BE2C (cell line): ENCODE measurements at regions not wholly inside any gene's neighbourhood (a gene's known extent, or its start where the extent isn't known, plus 50 kb on each side); places are given as distances from the start of the nearest gene placed in this dataset.
"Not testable (repeated sequence)": the region's sequence is repeated elsewhere in the genome, so short reads cannot be mapped to it uniquely, and the experiment has no call there.

Experiments used
- DNase-seq: peaks from one replicate; pipeline ENCODE4 v3.0.0-alpha.2; 2020
- H3K27me3 ChIP-seq: fragments of 250-450 bp; sonication (Bioruptor Pico); 2 replicates; pipeline ENCODE4 v1.5.1; 2020; ENCODE audit warnings: mild to moderate bottlenecking
- H3K36me3 ChIP-seq: fragments of 250-450 bp; sonication (Bioruptor Pico); 2 replicates; pipeline ENCODE4 v1.5.1; 2020; ENCODE audit warnings: mild to moderate bottlenecking
- H3K4me1 ChIP-seq: fragments of 250-450 bp; sonication (Bioruptor Pico); 2 replicates; pipeline ENCODE4 v1.5.1; 2020
- H3K4me3 ChIP-seq: 2 replicates; pipeline ENCODE4 v1.5.1; 2011; ENCODE audit warnings: low read depth, low read length
- H3K9me3 ChIP-seq: fragments of 250-450 bp; sonication (Bioruptor Pico); 2 replicates; pipeline ENCODE4 v1.5.1; 2020

DNA sequence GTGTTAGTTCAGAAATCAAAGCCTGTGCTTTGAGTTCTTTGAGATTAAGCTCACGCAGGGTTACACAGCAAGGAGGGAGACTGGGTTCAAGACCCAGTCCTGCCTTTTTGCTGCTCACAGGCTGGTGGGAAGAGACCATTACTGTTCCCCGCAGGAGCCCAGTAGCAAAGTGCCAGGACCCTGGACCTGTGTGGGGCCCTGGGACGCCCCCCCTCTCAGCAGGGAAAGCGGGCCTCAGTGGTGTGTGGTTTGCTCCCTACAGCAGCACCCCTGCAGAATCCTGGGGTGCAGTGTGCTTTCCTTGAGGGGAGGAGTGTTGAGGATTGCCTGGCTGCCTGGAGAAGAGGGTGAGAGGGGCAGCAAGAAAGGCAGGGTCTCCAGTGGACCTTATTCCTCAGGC lies 231.1 kb downstream of the POTEH start:
- not testable (repeated sequence) for H3K4me1 ChIP-seq, H3K27me3 ChIP-seq, H3K9me3 ChIP-seq, H3K4me3 ChIP-seq, H3K36me3 ChIP-seq, DNase-seq

DNA sequence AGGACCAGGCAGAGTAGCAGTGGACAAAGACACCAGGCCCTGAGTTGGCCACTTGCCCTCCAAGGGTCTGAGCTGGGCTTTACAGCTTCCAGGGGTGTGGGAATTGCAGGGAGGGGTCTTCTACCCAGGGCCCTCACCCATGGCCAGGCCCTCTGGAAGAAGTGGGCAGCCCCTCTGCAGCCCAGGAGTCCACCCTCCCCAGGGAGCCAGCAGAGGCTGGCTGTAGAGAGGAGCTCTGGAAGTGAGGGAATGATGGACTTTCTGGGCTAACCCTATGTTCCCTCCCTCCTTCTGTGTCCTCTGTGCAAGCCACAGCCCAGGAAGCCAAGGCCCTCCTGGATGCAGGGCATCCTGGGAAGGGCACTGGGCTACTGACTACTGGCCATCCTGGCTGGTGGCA lies 232.3 kb downstream of the POTEH start:
- not testable (repeated sequence) for DNase-seq, H3K27me3 ChIP-seq

DNA sequence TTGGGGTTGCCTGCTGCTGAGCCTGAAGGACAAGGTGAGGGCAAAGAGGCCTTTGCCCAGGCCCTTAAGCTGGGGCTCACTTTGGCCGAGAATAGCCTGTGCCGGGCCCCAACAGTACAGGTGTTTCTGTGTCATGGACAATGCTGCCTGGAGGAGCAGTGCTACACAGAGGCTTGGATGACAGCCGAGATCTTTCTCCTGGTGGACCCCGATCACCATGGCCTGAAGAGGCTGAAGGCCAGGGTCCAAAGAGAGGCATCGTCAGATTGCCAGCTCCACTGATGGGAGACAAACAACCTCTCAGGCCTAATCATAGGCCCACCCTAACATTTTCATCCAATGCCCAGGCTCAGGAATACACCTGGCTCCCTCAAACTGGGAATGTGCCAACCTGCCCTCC lies 232.8 kb downstream of the POTEH start:
- not testable (repeated sequence) for H3K4me3 ChIP-seq, H3K27me3 ChIP-seq, H3K9me3 ChIP-seq, DNase-seq, H3K4me1 ChIP-seq, H3K36me3 ChIP-seq

More for the DNA sequence above, 232.3 kb downstream of the POTEH start:
- H3K4me1 ChIP-seq, H3K9me3 ChIP-seq, H3K36me3 ChIP-seq, H3K4me3 ChIP-seq: not testable (repeated sequence)

DNA sequence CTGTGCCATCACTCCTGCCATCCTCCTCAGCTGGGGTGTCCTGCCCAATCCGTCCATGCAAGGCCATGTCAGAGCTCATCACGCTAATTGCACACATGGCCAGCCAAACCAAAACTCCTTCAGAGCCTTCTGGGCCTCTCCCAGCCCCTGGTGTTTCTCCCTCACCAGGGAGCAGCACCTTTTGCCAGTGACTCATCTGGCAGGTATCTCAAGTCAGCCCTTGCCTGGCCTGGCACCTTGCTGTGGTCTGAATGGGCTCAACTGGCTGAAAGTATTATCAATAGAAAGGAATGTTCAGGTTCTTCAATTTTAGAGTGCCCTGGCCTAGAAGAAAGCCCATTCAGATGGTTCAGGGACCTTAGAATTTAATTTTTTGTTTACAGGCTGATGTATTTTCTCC lies 235.0 kb downstream of the POTEH start:
- not testable (repeated sequence) for H3K4me1 ChIP-seq, H3K9me3 ChIP-seq, DNase-seq, H3K36me3 ChIP-seq, H3K4me3 ChIP-seq, H3K27me3 ChIP-seq

DNA sequence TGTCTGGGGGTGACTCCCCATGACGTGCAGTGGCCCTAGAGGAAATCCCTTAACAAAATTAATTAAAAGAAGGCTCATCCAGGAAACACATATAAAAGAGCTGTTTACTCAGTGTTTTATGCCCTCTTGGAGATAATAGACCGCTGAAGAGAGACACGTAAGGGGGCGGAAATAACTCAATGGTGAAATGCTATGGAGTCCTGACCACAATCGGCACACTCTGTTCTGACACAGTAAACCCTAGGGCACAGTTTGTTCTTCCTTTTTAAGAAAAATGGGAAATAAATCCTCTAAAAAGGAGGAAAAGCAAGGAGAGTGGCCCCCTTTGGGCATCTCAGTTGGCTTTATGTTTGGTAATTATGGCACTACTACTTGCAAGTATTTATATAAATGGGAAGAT lies 237.3 kb downstream of the POTEH start:
- not testable (repeated sequence) for H3K4me3 ChIP-seq, H3K36me3 ChIP-seq, H3K4me1 ChIP-seq, H3K9me3 ChIP-seq, DNase-seq, H3K27me3 ChIP-seq
